ENCODE measurements at regions not wholly inside any gene's neighbourhood (a gene's known extent, or its start where the extent isn't known, plus 50 kb on each side); places are given as distances from the start of the nearest gene placed in this dataset.
"Not testable (repeated sequence)": the region's sequence is repeated elsewhere in the genome, so short reads cannot be mapped to it uniquely, and the experiment has no call there.

DNA sequence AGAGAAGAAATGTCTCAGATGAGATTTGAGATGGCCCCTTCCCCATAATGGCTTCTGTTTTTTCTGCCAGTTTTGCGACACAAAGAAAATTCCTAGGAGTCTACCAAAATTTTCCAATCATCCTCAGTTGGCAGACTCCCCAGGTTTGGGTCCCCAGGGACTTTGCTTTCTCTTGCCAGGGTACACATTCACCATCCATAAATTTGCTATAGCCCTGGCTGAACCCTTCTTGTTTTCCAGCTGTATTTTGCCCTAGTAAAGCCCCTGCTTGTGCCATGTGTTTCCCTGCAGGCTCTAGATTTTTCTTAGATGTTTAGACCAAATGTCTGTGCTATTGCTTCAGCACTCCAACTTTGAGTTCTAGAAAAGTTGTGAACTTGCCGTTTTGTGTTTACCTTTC lies 283.2 kb downstream of the ANXA1 start:
- DNase-seq (no peak), ATAC-seq (no peak)
- intact Hi-C loops (cut with DNase I): no loop called here
- no peaks in the 10 kb centered on the region for H3K36me3 ChIP-seq
- H3K27me3 ChIP-seq: peaks cover 3% of the 10 kb centered on the region
- H3K4me3 ChIP-seq: no peak overlapping the region
- no peaks in the 10 kb centered on the region for H3K9me3 ChIP-seq
- no peak overlapping the region for H3K27ac ChIP-seq
- H3K4me1 ChIP-seq: no peaks in the 10 kb centered on the region
- TF ChIP-seq, protein P1, sequence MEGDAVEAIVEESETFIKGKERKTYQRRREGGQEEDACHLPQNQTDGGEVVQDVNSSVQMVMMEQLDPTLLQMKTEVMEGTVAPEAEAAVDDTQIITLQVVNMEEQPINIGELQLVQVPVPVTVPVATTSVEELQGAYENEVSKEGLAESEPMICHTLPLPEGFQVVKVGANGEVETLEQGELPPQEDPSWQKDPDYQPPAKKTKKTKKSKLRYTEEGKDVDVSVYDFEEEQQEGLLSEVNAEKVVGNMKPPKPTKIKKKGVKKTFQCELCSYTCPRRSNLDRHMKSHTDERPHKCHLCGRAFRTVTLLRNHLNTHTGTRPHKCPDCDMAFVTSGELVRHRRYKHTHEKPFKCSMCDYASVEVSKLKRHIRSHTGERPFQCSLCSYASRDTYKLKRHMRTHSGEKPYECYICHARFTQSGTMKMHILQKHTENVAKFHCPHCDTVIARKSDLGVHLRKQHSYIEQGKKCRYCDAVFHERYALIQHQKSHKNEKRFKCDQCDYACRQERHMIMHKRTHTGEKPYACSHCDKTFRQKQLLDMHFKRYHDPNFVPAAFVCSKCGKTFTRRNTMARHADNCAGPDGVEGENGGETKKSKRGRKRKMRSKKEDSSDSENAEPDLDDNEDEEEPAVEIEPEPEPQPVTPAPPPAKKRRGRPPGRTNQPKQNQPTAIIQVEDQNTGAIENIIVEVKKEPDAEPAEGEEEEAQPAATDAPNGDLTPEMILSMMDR (IDR thresholded peaks at IDR 0.05): no peak

DNA sequence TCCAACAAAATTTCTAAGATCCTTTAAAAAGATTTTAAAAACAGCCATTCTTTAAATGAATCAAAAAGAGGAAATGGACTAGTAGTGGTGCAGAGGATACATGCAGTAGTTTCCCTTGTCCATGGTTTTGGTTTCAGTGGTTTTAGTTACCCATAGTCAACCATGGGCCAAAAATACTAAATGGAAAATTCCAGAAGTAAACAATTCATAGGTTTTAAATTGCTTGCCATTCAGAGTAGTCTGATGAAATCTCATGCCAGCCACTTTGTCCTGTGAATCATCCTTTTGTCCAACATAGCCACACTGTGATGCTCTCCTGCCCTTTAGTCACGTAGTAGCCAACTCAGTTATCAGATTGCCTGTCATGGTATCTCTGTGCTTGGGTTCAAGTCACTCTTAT lies 286.1 kb downstream of the ANXA1 start:
- H3K4me3 ChIP-seq: no peak overlapping the region

GRCh38 chr9:73439839-73440238 lies 288.2 kb downstream of the ANXA1 start:
- ATAC-seq; H3K36me3 ChIP-seq; H3K27me3 ChIP-seq; intact Hi-C loops (cut with DNase I); H3K4me1 ChIP-seq; DNase-seq; H3K27ac ChIP-seq; H3K4me3 ChIP-seq; H3K9me3 ChIP-seq: not testable (repeated sequence)

More for the DNA sequence above, 286.1 kb downstream of the ANXA1 start:
- Histone ChIP-seq H3K27ac (no peak overlapping the region), H3K9me3 (no peaks in the 10 kb centered on the region), H3K36me3 (no peaks in the 10 kb centered on the region), H3K4me1 (no peaks in the 10 kb centered on the region), H3K27me3 (peaks cover 3% of the 10 kb centered on the region)
- ATAC-seq (no peak), DNase-seq (no peak)
- TF ChIP-seq, protein P1 (IDR thresholded peaks at IDR 0.05): no peak
- intact Hi-C loops (cut with DNase I): no loop called here

GRCh38 chr9:73441223-73441622 lies 289.6 kb downstream of the ANXA1 start:
- H3K36me3 ChIP-seq: no peaks in the 10 kb centered on the region
- no peaks in the 10 kb centered on the region for H3K9me3 ChIP-seq
- no peaks in the 10 kb centered on the region for H3K4me1 ChIP-seq
- ATAC-seq (no peak), DNase-seq (no peak)
- no peak overlapping the region for H3K27ac ChIP-seq
- no peak overlapping the region for H3K4me3 ChIP-seq
- TF ChIP-seq, protein P1 (IDR thresholded peaks at IDR 0.05): no peak
- no peaks in the 10 kb centered on the region for H3K27me3 ChIP-seq
- intact Hi-C loops (cut with DNase I): no loop called here

- Histone ChIP-seq H3K4me3 (no peak overlapping the region), H3K27ac (no peak overlapping the region), H3K36me3 (no peaks in the 10 kb centered on the region), H3K4me1 (no peaks in the 10 kb centered on the region), H3K27me3 (no peaks in the 10 kb centered on the region), H3K9me3 (no peaks in the 10 kb centered on the region)
- no peak for DNase-seq
- TF ChIP-seq, protein P1 (IDR thresholded peaks at IDR 0.05): no peak
- intact Hi-C loops (cut with DNase I): no loop called here
- ATAC-seq: no peak
Observed at GRCh38 chr9:73441890-73442818, 290.5 kb downstream of the ANXA1 start.

- ATAC-seq: no peak
- H3K4me1 ChIP-seq: no peaks in the 10 kb centered on the region
- intact Hi-C loops (cut with DNase I): no loop called here
Observed at GRCh38 chr9:73444821-73445220, 293.2 kb downstream of the ANXA1 start.

GRCh38 chr9:73445384-73445783 lies 293.7 kb downstream of the ANXA1 start:
- intact Hi-C loops (cut with DNase I); ATAC-seq; H3K27me3 ChIP-seq; H3K4me3 ChIP-seq; H3K27ac ChIP-seq; H3K36me3 ChIP-seq; DNase-seq; H3K9me3 ChIP-seq; H3K4me1 ChIP-seq: not testable (repeated sequence)

More at GRCh38 chr9:73444821-73445220, 293.2 kb downstream of the ANXA1 start:
- H3K27ac ChIP-seq: no peak overlapping the region
- H3K4me3 ChIP-seq: no peak overlapping the region
- DNase-seq: no peak
- TF ChIP-seq, protein P1 (IDR thresholded peaks at IDR 0.05): no peak
- H3K36me3 ChIP-seq: no peaks in the 10 kb centered on the region
- no peaks in the 10 kb centered on the region for H3K27me3 ChIP-seq
- no peaks in the 10 kb centered on the region for H3K9me3 ChIP-seq
